GM20000 (cell line): ENCODE measurements at regions not wholly inside any gene's neighbourhood (a gene's known extent, or its start where the extent isn't known, plus 50 kb on each side); places are given as distances from the start of the nearest gene placed in this dataset.

Source experiments
- DNase-seq: peaks from one replicate; pipeline ENCODE4 v3.0.0; 2012; ENCODE audit warnings: low spot score
- TF ChIP-seq, protein P1 (sequence below): IDR thresholded peaks from 2 replicates; pipeline ENCODE4 v1.5.1; 2012; ENCODE audit warnings: mild to moderate bottlenecking, control low read depth; ENCODE audit errors: extremely low read depth, missing control alignments

DNA sequence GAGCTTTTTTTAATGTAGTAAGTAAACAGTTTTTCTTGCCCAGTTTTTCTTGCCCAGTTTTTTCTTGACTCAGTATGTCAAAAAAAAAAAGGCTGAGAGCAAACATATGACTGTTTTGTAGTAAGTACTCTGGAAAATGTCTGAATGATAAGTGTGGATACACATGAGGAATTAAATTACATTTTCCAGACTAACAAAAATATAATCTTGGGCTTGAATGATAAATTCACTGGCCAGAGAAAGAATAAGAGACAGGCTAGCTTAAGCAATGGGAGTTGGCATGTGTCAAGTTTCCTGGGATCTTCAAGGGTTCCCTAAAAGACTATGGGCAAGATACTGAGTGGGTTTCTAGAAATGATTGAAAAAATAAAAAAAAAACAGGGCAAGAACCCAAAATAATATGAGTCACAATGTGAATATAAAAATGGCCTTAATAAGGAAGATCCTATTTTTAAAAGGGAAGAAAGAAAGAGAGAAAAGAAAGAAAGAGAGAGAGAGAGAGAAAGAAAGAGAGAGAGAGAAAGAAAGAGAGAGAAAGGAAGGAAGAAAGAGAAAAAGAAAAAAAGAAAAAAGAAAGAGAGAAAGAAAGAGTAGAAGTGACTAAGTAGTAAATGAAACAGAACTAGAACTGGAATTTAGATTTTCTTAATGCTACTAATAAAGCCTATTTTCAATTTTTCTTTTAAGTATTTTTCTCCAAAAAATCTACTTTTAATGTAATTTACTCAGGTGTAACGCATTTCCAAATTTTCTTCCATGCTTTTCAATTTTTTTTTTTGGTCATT lies 60.2 kb downstream of the TFPI2 start:
- no peak for DNase-seq
- TF ChIP-seq, protein P1, sequence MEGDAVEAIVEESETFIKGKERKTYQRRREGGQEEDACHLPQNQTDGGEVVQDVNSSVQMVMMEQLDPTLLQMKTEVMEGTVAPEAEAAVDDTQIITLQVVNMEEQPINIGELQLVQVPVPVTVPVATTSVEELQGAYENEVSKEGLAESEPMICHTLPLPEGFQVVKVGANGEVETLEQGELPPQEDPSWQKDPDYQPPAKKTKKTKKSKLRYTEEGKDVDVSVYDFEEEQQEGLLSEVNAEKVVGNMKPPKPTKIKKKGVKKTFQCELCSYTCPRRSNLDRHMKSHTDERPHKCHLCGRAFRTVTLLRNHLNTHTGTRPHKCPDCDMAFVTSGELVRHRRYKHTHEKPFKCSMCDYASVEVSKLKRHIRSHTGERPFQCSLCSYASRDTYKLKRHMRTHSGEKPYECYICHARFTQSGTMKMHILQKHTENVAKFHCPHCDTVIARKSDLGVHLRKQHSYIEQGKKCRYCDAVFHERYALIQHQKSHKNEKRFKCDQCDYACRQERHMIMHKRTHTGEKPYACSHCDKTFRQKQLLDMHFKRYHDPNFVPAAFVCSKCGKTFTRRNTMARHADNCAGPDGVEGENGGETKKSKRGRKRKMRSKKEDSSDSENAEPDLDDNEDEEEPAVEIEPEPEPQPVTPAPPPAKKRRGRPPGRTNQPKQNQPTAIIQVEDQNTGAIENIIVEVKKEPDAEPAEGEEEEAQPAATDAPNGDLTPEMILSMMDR: no peak

DNA sequence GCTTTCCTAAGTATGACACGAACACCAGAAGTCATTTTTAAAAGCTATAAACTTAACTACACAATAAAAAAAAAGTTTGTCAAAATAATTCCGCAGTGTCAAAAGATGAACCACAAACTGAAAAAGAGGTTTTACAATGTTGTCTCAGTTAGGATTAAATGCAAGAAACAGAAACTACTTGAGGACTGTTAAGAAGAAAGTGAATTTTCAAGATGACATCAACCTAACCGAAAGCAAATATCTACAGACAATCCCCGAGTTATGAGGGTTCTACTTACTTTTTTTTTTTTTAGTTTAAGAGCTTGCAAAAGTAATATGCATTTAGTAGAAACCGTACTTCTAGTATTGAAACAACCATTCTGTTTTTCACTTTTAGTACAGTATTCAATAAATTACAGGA lies 62.3 kb downstream of the TFPI2 start:
- TF ChIP-seq, protein P1: no peak
- peak; percentile 5 for DNase-seq

DNA sequence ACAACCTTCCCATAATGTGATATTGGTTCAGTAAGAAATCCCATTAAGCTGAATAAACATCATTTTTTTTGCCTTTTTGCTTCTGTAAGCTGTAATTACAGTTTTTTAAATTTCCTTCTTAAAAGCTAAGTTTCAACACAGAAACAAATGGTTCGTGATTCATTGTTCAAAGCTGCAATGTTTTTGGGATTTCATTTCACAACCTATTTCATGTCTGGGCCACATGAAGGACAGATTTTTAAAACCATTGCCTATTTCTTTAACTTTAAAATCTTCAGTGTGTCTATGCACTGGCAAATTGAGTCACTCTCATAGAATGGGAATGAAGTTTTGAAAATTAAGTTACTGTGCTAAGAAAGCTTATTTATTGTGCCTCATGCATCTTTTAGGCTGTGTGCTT lies 66.9 kb downstream of the TFPI2 start:
- TF ChIP-seq, protein P1: no peak
- DNase-seq: no peak

DNA sequence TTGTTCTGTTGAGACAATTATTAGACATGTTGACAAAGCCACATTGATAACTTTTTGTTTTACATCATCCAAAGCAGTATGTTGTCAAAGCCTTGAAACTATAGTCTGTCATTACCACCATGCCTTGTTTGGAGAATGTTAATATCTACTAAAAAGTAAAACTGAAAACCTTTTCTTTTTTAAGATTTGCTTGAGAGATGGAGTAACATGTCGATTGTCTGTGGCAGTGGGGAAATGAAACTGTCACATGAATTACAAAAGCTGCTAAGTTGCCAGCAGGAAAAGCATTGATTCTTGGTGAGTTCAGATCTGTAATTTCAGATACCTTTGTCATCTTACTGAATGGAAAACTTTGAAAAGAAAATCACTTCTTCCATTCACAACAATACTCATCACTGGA lies 69.1 kb downstream of the TFPI2 start:
- no peak for DNase-seq
- TF ChIP-seq, protein P1: no peak

DNA sequence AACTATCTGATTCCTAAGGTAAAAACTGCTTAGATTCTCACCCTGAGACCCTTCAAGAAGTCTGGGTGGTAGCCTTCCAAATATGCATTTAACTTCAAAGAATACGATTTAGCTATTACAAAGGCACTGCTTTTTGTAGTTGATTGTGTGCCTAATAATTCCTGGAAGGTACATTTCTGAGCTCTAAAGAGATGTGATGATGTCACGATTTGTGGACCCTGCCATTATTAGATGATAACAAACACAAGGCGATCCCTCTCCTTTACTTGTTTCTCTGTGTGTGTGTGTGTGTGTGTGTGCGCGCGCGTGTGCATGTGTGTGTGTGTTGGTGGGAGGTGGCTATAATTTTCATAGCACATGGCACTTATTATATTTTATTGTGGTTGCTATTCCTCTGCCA lies 70.9 kb downstream of the TFPI2 start:
- TF ChIP-seq, protein P1: no peak
- DNase-seq: no peak

DNA sequence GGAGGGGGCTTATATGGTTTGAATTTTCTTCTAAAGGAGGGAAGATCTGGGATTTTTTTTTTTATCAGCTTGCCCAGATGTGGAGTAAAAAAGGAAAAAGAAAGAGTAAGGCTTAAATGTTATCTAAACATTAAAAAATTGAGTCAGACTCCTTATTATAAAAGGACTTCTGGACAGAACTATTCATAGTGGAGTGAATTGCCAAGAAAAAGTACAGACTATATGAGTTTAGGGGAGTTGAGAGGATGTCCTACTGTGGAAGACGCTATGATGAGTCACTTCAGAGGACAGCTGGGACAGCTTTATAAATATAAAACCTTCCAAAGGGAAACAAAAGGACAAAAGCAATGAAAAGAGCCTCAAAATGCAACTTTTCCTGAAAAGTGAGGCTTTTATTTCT lies 73.0 kb downstream of the TFPI2 start:
- DNase-seq: no peak
- TF ChIP-seq, protein P1: no peak

DNA sequence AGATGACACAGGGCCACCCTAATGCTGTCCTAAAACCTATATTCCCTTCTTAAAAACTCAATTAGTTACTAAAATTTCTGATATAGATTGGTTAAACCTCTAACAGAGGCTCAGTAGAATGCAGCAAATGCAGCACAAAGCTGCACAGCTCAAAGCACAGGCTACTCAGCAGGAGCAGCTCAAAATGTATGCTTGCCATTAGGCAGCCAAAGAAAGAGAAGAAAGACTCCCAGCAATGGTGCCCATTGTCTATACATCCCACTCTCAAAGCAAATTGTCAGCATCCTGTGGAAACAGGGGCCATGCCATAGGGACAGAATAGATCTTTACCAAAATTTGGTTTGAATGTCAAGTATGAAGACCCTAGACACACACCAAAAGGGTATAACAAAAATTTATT lies 73.5 kb downstream of the TFPI2 start:
- no peak for DNase-seq
- TF ChIP-seq, protein P1: no peak
